PFSK-1 (cell line): ENCODE measurements at regions not wholly inside any gene's neighbourhood (a gene's known extent, or its start where the extent isn't known, plus 50 kb on each side); places are given as distances from the start of the nearest gene placed in this dataset.

Experiments used
- FOXP2 ChIP-seq: optimal IDR thresholded peaks from 2 replicates; pipeline ENCODE3; 2011; ENCODE audit warnings: borderline replicate concordance, control low read depth, inconsistent platforms; ENCODE audit not compliant: insufficient read depth; ENCODE audit errors: extremely low read length, extremely low read depth
- POLR2AphosphoS5 ChIP-seq: IDR thresholded peaks from 2 replicates; pipeline ENCODE4 v1.6.1; 2012; ENCODE audit warnings: low read depth, mild to moderate bottlenecking, control low read depth, low read length, moderate library complexity
- SIN3A ChIP-seq: IDR thresholded peaks from 2 replicates; pipeline ENCODE4 v1.6.1; 2012; ENCODE audit warnings: mild to moderate bottlenecking, low read length, moderate library complexity, borderline replicate concordance; ENCODE audit not compliant: insufficient read depth
- TAF1 ChIP-seq: IDR thresholded peaks from 2 replicates; pipeline ENCODE4 v1.6.1; 2012; ENCODE audit warnings: low read length, control low read depth, borderline replicate concordance; ENCODE audit not compliant: insufficient read depth
- TF ChIP-seq, protein P1 (sequence below), 2 experiments: IDR thresholded peaks; 2 replicates each; pipeline versions ENCODE4 v1.6.1 to v1.8.0; 2011 to 2012; ENCODE audit warnings: low read depth in 2 of 2, low read length in 2 of 2, control low read depth in 1 of 2, inconsistent platforms in 1 of 2, mild to moderate bottlenecking in 1 of 2, moderate library complexity in 1 of 2; ENCODE audit not compliant: insufficient read depth in 1 of 2

GRCh38 chr12:31225656-31226535, 100.1 kb downstream of the SINHCAF start:
- TF ChIP-seq SIN3A (no peak), POLR2AphosphoS5 (no peak), FOXP2 (no peak), TAF1 (no peak)
- TF ChIP-seq, protein P1, sequence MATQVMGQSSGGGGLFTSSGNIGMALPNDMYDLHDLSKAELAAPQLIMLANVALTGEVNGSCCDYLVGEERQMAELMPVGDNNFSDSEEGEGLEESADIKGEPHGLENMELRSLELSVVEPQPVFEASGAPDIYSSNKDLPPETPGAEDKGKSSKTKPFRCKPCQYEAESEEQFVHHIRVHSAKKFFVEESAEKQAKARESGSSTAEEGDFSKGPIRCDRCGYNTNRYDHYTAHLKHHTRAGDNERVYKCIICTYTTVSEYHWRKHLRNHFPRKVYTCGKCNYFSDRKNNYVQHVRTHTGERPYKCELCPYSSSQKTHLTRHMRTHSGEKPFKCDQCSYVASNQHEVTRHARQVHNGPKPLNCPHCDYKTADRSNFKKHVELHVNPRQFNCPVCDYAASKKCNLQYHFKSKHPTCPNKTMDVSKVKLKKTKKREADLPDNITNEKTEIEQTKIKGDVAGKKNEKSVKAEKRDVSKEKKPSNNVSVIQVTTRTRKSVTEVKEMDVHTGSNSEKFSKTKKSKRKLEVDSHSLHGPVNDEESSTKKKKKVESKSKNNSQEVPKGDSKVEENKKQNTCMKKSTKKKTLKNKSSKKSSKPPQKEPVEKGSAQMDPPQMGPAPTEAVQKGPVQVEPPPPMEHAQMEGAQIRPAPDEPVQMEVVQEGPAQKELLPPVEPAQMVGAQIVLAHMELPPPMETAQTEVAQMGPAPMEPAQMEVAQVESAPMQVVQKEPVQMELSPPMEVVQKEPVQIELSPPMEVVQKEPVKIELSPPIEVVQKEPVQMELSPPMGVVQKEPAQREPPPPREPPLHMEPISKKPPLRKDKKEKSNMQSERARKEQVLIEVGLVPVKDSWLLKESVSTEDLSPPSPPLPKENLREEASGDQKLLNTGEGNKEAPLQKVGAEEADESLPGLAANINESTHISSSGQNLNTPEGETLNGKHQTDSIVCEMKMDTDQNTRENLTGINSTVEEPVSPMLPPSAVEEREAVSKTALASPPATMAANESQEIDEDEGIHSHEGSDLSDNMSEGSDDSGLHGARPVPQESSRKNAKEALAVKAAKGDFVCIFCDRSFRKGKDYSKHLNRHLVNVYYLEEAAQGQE (IDR thresholded peaks at IDR 0.05; ENCODE audit: insufficient read depth in 1 of 2, low read depth in 2 of 2, low read length in 2 of 2), result no peak

DNA sequence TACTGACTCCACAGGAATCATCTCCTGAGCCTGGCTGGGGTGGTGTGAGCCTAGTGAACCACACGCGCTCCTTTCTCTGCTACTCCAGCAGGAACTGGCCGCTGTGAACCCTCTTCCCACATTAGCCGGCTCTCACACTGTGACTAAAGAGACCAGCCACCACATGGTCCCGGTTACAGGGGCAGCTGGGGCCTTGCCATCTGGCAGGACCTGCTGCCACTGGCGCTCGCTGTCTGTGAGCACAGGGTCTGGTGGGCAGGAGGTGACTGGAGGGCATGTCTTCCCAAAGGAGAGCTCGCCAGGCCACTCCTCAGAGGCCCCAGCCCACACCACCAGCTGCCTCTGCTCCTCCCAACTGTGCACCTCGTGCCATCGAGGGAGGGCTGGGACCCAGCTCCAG, 99.3 kb downstream of the SINHCAF start:
- TF ChIP-seq POLR2AphosphoS5 (no peak), TAF1 (no peak), SIN3A (no peak), FOXP2 (no peak)
- TF ChIP-seq, protein P1 (IDR thresholded peaks at IDR 0.05; ENCODE audit: insufficient read depth in 1 of 2, low read depth in 2 of 2, low read length in 2 of 2), result no peak

- no peak for TF ChIP-seq POLR2AphosphoS5
Observed at GRCh38 chr12:31227401-31227981, 98.5 kb downstream of the SINHCAF start.

DNA sequence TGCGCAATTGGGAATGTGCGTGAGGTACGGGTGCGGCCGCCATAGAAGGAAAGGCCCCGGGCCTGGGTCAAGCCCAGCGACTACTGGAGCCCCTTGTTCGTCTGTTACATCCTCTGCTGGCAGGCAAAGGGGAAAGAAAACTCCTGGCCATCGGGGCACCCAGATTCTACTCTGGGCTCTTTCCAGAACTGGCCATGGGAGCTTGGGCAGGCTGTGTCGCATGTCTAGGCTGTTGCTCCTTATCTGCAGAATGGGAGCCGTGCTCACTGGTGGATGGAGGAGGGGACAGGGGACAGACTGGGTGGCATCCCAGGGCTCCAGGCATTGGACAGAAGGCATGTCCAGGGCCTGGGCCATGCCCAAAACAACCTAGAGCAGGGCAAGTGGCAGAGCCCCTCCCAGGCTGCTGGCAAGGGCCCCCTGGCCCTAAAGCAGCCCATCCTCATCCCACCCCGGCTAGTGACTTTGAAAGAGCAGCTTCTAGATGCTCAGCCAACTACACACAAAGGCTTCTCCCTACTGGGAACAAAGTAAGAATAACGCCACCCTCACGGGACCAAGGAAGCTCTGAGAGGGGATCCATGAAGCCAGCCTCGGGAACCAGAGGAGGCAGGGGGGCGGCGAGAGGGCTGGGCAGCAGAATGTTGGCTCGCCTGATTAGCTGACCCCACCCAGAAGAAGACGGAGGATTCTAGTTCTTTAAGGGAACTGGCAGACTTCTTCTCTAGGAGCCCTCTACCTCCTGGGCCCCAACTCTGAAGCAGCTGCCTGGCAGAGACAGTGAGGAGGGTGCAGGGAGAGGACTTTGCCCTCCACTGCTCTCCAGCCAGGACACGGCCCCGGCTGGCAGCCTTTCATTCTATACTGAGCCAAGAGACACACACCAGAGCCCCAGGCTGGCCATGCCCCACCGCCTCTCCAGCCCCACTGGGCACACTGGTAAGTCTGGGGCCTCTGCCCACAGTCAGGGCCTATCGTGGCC, 96.8 kb downstream of the SINHCAF start:
- TF ChIP-seq TAF1 (no peak), FOXP2 (no peak), POLR2AphosphoS5 (no peak), SIN3A (no peak)
- TF ChIP-seq, protein P1 (IDR thresholded peaks at IDR 0.05; ENCODE audit: insufficient read depth in 1 of 2, low read depth in 2 of 2, low read length in 2 of 2), result no peak

DNA sequence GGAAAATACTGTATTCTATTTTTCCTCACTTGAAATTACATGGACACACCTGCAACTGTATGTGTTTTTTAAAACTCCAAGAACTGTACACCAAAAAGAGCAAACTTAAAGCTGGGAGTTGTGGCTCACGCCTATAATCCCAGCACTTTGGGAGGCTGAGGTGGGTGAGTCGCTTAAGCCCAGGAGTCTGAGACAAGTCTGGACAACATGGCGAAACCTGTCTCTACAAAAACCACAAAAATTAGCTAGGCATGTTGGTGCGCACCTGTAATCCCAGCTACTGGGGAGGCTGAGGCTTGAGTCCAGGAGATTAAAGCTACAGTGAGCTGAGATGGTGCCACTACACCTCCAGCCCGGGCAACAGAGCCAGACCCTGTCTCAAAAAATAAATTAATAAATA, 95.9 kb downstream of the SINHCAF start:
- TF ChIP-seq FOXP2, result no peak
- TF ChIP-seq SIN3A, result no peak
- TF ChIP-seq TAF1, result no peak
- TF ChIP-seq POLR2AphosphoS5, result no peak
- TF ChIP-seq, protein P1 (IDR thresholded peaks at IDR 0.05; ENCODE audit: insufficient read depth in 1 of 2, low read depth in 2 of 2, low read length in 2 of 2), result no peak
